K562 (cell line): ENCODE measurements at regions not wholly inside any gene's neighbourhood (a gene's known extent, or its start where the extent isn't known, plus 50 kb on each side); places are given as distances from the start of the nearest gene placed in this dataset.
A peak's percentile ranks its signal among the peaks of the same experiment; 100 is the strongest.

Source experiments
- ATAC-seq: fragments of 200-7000 bp; cut with Tn5 transposase; 3 replicates; pipeline ENCODE4 v1.9.1; 2020; ENCODE audit warnings: moderate library complexity
- BruUV-seq: library from RNA; stranded (reverse); fragments of 400-500 nt; replicated peaks from 2 replicates; lab custom pipeline; 2021; lab: Mats Ljungman, UMichigan
- CTCF ChIA-PET: fragments of 300-600 bp; formaldehyde crosslinking; extraction: SDS; loops from one replicate; lab custom pipeline; 2021; ENCODE audit warnings: low intra/inter-chr PET ratio; lab: Yijun Ruan, JAX
- POLR2A ChIA-PET: fragments of 300-600, 350-650 bp; sonication (Branson Sonifier 250); formaldehyde crosslinking; extraction: SDS; loops from one replicate; lab custom pipeline; 2021; ENCODE audit warnings: antibody characterized with exemption, inconsistent platforms; lab: Yijun Ruan, JAX
- DNase-seq, 4 experiments: peaks; one replicate each; pipeline versions ENCODE4 v3.0.0 to v3.0.0-alpha.2; 2011 to 2018; ENCODE audit warnings: low spot score in 3 of 4, mixed read lengths in 3 of 4; ENCODE audit errors: extremely low read depth in 1 of 4
- FAIRE-seq: peaks from 2 replicates; lab custom pipeline; 2011; peaks lifted over from hg19 to GRCh38; lab: Jason Lieb, UNC
- H2AFZ ChIP-seq: 2 replicates; pipeline ENCODE4 v1.6.0; 2011; ENCODE audit warnings: low read depth, low read length, control low read depth, inconsistent platforms
- H3K27ac ChIP-seq: fragments of 200-600 bp; 3 replicates; pipeline ENCODE4 v1.8.0; 2011; ENCODE audit warnings: low read depth, mild to moderate bottlenecking, control low read depth, inconsistent platforms, low read length, moderate library complexity, mixed read lengths; ENCODE audit errors: extremely low read depth
- H3K27me3 ChIP-seq, 2 experiments: fragments of 300-600 bp in 1 of 2; 2 replicates in 1 of 2; 3 replicates in 1 of 2; pipeline versions ENCODE4 v1.6.0 to v1.8.0; 2011; ENCODE audit warnings: inconsistent platforms in 2 of 2, low read length in 2 of 2, mild to moderate bottlenecking in 1 of 2, mixed read lengths in 1 of 2, moderate library complexity in 1 of 2; ENCODE audit not compliant: control insufficient read depth in 2 of 2, insufficient read depth in 2 of 2
- H3K36me3 ChIP-seq: fragments of 300-600 bp; 3 replicates; pipeline ENCODE4 v1.8.0; 2011; ENCODE audit warnings: mild to moderate bottlenecking, low read length, inconsistent platforms; ENCODE audit not compliant: control insufficient read depth, insufficient read depth
- H3K4me1 ChIP-seq, 2 experiments: fragments of 200-600 bp in 1 of 2; replicated peaks in 1 of 2; 2 replicates in 1 of 2; 3 replicates in 1 of 2; pipeline versions ENCODE4 v1.5.1 to v1.8.0; 2011; ENCODE audit warnings: inconsistent platforms in 2 of 2, low read length in 2 of 2, mild to moderate bottlenecking in 1 of 2, mixed read lengths in 1 of 2, moderate library complexity in 1 of 2; ENCODE audit not compliant: control insufficient read depth in 2 of 2, insufficient read depth in 2 of 2
- H3K4me2 ChIP-seq: 2 replicates; pipeline ENCODE4 v1.6.1; 2011; ENCODE audit warnings: low read length, control low read depth, inconsistent platforms, mixed read lengths; ENCODE audit not compliant: insufficient read depth
- H3K4me3 ChIP-seq: fragments of 200-600 bp; sonication (generic), shearing (Covaris generic); 2 replicates; pipeline ENCODE4 v1.5.1; 2016; ENCODE audit warnings: control low read depth, inconsistent platforms
- H3K79me2 ChIP-seq: fragments of 200-600 bp; 3 replicates; pipeline ENCODE4 v1.8.0; 2011; ENCODE audit warnings: low read length, inconsistent platforms; ENCODE audit not compliant: control insufficient read depth, insufficient read depth
- H3K9ac ChIP-seq, 2 experiments: 2 replicates each; pipeline versions ENCODE4 v1.6.0 to v1.6.1; 2011; ENCODE audit warnings: low read depth in 2 of 2, low read length in 2 of 2, control low read depth in 1 of 2, inconsistent platforms in 1 of 2, mild to moderate bottlenecking in 1 of 2, mixed read lengths in 1 of 2; ENCODE audit not compliant: insufficient read depth in 1 of 2
- H3K9me1 ChIP-seq: one replicate; pipeline ENCODE4 v1.6.0; 2011; ENCODE audit warnings: inconsistent platforms, mild to moderate bottlenecking, low read length, moderate library complexity; ENCODE audit not compliant: control insufficient read depth, insufficient read depth
- H3K9me3 ChIP-seq: replicated peaks from 2 replicates; pipeline ENCODE4 v1.5.1; 2011; ENCODE audit warnings: low read depth, low read length, inconsistent platforms; ENCODE audit not compliant: control insufficient read depth, insufficient read depth
- H4K20me1 ChIP-seq: replicated peaks from 2 replicates; pipeline ENCODE4 v1.6.1; 2011; ENCODE audit warnings: low read length, inconsistent platforms, mixed read lengths; ENCODE audit not compliant: control insufficient read depth, insufficient read depth
- EWSR1 ChIP-seq: fragments of 450-650 bp; IDR thresholded peaks from 2 replicates; pipeline ENCODE4 v1.6.1; 2018; ENCODE audit warnings: borderline replicate concordance, mild to moderate bottlenecking, low read depth, moderate library complexity; ENCODE audit not compliant: partially characterized antibody
- LARP7 ChIP-seq: fragments of 450-650 bp; IDR thresholded peaks from 2 replicates; pipeline ENCODE4 v1.6.1; 2016
- MYNN ChIP-seq, 2 experiments: sonication (generic); formaldehyde crosslinking in 1 of 2; IDR thresholded peaks; 2 replicates each; pipeline versions ENCODE4 v1.5.0 to v1.6.1; 2016 to 2020; ENCODE audit warnings: antibody characterized with exemption in 1 of 2, missing genetic modification reagents in 1 of 2
- POU5F1 ChIP-seq: fragments of 150-350 bp; IDR thresholded peaks from 2 replicates; pipeline ENCODE4 v1.6.1; 2014; ENCODE audit warnings: borderline replicate concordance, low read length, low read depth, mild to moderate bottlenecking; ENCODE audit not compliant: partially characterized antibody
- PRPF4 ChIP-seq: fragments of 200-400 bp; formaldehyde crosslinking; IDR thresholded peaks from one replicate; pipeline ENCODE4 v1.6.1; 2017; ENCODE audit warnings: low read length, low read depth, mild to moderate bottlenecking; ENCODE audit not compliant: insufficient read depth, poor library complexity, severe bottlenecking
- TCFL5 ChIP-seq: fragments of 250-450 bp; sonication (Bioruptor Pico); conservative IDR thresholded peaks from 2 replicates; pipeline ENCODE4 v1.6.1; 2021; ENCODE audit warnings: mild to moderate bottlenecking, moderate library complexity, matching md5 sums
- TEAD4 ChIP-seq, 2 experiments: sonication (generic) in 1 of 2; formaldehyde crosslinking in 1 of 2; IDR thresholded peaks; 2 replicates each; pipeline versions ENCODE4 v1.6.1 to v1.8.0; 2012 to 2022; ENCODE audit warnings: borderline replicate concordance in 1 of 2, inconsistent platforms in 1 of 2, low read length in 1 of 2, mild to moderate bottlenecking in 1 of 2, missing genetic modification reagents in 1 of 2
- TRIM24 ChIP-seq, 2 experiments: fragments of 450-650 bp; IDR thresholded peaks; 2 replicates each; pipeline ENCODE4 v1.6.1; 2016
- YBX1 ChIP-seq: fragments of 450-650 bp; IDR thresholded peaks from 2 replicates; pipeline ENCODE4 v1.7.1; 2016; ENCODE audit warnings: mild to moderate bottlenecking
- ZNF23 ChIP-seq: fragments of 250-450 bp; sonication (Bioruptor Pico); IDR thresholded peaks from 2 replicates; pipeline ENCODE4 v1.4.0; 2020; ENCODE audit warnings: mild to moderate bottlenecking
- WGBS: fragments of 100-300 bp; shearing (Covaris generic); methylation state at CpG from one replicate; pipeline ENCODE4 v1.1.6; 2016; ENCODE audit warnings: low coverage, mixed read lengths; ENCODE audit not compliant: insufficient coverage; ENCODE audit errors: missing lambda C conversion rate; 5-methylcytosine and 5-hydroxymethylcytosine counted together
- in situ Hi-C: fragments of 300-500 bp; cut with MboI; formaldehyde crosslinking; loops from 4 replicates; pipeline ENCODE4 v1.15.0; 2018; ENCODE audit warnings: inconsistent platforms, mixed read lengths
- intact Hi-C: fragments of 100-400 bp; cut with micrococcal nuclease; formaldehyde crosslinking; loops from 2 replicates; pipeline ENCODE4 v1.14.2; 2022
- TF ChIP-seq, protein P1 (sequence below): fragments of 450-650 bp; IDR thresholded peaks from 2 replicates; pipeline ENCODE4 v1.6.1; 2016; ENCODE audit warnings: mild to moderate bottlenecking, moderate library complexity

DNA sequence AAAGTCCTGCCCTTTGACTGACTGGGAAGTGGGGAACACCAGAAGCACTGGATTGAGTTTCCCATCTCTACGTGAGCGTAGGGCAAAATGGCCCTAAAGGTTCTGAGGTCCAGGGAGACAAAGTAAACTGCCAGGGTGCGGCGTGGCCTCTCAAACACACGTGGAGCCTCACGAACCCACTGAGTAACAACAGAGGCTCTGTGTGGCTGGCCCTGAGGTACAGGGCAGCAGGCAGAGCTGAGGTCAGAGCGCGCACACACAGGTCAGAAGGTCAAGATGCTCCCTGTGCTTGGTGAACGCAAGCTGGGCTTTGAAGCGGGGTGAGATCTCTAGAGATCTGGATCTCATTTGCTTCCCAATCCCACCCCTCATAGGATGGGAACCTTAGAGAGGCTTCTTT lies 99.0 kb upstream of the ZMIZ1 start:
- POLR2A ChIA-PET: no interaction called here
- TF ChIP-seq POU5F1 (no peak), TEAD4 (IDR thresholded peaks at IDR 0.05; ENCODE audit: low read length) (no peak), TEAD4 (CRISPR knock-in tag; IDR thresholded peaks at IDR 0.05; ENCODE audit: borderline replicate concordance) (no peak), TRIM24 (IDR thresholded peaks at IDR 0.05) (no peak), YBX1 (no peak), MYNN (IDR thresholded peaks at IDR 0.05) (no peak), MYNN (CRISPR knock-in tag; IDR thresholded peaks at IDR 0.05) (no peak), TCFL5 (CRISPR knock-in tag) (no peak), LARP7 (no peak), PRPF4 (no peak), EWSR1 (no peak), ZNF23 (CRISPR knock-in tag) (no peak)
- TF ChIP-seq, protein P1, sequence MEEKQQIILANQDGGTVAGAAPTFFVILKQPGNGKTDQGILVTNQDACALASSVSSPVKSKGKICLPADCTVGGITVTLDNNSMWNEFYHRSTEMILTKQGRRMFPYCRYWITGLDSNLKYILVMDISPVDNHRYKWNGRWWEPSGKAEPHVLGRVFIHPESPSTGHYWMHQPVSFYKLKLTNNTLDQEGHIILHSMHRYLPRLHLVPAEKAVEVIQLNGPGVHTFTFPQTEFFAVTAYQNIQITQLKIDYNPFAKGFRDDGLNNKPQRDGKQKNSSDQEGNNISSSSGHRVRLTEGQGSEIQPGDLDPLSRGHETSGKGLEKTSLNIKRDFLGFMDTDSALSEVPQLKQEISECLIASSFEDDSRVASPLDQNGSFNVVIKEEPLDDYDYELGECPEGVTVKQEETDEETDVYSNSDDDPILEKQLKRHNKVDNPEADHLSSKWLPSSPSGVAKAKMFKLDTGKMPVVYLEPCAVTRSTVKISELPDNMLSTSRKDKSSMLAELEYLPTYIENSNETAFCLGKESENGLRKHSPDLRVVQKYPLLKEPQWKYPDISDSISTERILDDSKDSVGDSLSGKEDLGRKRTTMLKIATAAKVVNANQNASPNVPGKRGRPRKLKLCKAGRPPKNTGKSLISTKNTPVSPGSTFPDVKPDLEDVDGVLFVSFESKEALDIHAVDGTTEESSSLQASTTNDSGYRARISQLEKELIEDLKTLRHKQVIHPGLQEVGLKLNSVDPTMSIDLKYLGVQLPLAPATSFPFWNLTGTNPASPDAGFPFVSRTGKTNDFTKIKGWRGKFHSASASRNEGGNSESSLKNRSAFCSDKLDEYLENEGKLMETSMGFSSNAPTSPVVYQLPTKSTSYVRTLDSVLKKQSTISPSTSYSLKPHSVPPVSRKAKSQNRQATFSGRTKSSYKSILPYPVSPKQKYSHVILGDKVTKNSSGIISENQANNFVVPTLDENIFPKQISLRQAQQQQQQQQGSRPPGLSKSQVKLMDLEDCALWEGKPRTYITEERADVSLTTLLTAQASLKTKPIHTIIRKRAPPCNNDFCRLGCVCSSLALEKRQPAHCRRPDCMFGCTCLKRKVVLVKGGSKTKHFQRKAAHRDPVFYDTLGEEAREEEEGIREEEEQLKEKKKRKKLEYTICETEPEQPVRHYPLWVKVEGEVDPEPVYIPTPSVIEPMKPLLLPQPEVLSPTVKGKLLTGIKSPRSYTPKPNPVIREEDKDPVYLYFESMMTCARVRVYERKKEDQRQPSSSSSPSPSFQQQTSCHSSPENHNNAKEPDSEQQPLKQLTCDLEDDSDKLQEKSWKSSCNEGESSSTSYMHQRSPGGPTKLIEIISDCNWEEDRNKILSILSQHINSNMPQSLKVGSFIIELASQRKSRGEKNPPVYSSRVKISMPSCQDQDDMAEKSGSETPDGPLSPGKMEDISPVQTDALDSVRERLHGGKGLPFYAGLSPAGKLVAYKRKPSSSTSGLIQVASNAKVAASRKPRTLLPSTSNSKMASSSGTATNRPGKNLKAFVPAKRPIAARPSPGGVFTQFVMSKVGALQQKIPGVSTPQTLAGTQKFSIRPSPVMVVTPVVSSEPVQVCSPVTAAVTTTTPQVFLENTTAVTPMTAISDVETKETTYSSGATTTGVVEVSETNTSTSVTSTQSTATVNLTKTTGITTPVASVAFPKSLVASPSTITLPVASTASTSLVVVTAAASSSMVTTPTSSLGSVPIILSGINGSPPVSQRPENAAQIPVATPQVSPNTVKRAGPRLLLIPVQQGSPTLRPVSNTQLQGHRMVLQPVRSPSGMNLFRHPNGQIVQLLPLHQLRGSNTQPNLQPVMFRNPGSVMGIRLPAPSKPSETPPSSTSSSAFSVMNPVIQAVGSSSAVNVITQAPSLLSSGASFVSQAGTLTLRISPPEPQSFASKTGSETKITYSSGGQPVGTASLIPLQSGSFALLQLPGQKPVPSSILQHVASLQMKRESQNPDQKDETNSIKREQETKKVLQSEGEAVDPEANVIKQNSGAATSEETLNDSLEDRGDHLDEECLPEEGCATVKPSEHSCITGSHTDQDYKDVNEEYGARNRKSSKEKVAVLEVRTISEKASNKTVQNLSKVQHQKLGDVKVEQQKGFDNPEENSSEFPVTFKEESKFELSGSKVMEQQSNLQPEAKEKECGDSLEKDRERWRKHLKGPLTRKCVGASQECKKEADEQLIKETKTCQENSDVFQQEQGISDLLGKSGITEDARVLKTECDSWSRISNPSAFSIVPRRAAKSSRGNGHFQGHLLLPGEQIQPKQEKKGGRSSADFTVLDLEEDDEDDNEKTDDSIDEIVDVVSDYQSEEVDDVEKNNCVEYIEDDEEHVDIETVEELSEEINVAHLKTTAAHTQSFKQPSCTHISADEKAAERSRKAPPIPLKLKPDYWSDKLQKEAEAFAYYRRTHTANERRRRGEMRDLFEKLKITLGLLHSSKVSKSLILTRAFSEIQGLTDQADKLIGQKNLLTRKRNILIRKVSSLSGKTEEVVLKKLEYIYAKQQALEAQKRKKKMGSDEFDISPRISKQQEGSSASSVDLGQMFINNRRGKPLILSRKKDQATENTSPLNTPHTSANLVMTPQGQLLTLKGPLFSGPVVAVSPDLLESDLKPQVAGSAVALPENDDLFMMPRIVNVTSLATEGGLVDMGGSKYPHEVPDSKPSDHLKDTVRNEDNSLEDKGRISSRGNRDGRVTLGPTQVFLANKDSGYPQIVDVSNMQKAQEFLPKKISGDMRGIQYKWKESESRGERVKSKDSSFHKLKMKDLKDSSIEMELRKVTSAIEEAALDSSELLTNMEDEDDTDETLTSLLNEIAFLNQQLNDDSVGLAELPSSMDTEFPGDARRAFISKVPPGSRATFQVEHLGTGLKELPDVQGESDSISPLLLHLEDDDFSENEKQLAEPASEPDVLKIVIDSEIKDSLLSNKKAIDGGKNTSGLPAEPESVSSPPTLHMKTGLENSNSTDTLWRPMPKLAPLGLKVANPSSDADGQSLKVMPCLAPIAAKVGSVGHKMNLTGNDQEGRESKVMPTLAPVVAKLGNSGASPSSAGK: no peak

More for the DNA sequence above, 99.0 kb upstream of the ZMIZ1 start:
- CTCF ChIA-PET: no interaction called here
- no peak for DNase-seq
- Histone ChIP-seq H3K27me3 (peaks cover 0 to 3% of the 10 kb centered on the region in 2 experiments; a peak in 3 of 5 replicates), H3K27ac (no peak overlapping the region), H2AFZ (0 out of 2 replicates have a peak overlapping the region, but pooled peaks have one; percentile 3), H3K9me3 (no peaks in the 10 kb centered on the region), H3K9ac (peak overlapping the region in 1 of 2 experiments; percentile 29; a peak in 1 of 4 replicates), H3K79me2 (no peaks in the 10 kb centered on the region), H3K4me1 (peaks cover 37 to 39% of the 10 kb centered on the region in 2 experiments), H4K20me1 (no peaks in the 10 kb centered on the region), H3K36me3 (no peaks in the 10 kb centered on the region), H3K4me2 (no peak overlapping the region), H3K4me3 (no peak overlapping the region), H3K9me1 (no peaks in the 10 kb centered on the region)
- WGBS: 64% methylated on average over 10 of the region's 10 CpGs
- no peak for ATAC-seq
- no peak for FAIRE-seq
- no TSS peak for BruUV-seq
- intact Hi-C loops: loop anchor here (5.0 kb wide), 2 partner anchors 83 to 113 kb away; no protein-coding TSS in a partner anchor
- in situ Hi-C loops: no loop called here
